Suprapubic skin (tissue), 4 donors: ENCODE measurements at regions not wholly inside any gene's neighbourhood (a gene's known extent, or its start where the extent isn't known, plus 50 kb on each side); places are given as distances from the start of the nearest gene placed in this dataset.

ENCODE experiments used
- DNase-seq, 2 donors: peaks; one replicate each; pipeline ENCODE4 v3.0.0-alpha.2; 2019; ENCODE audit warnings: low spot score in 2 of 2
- H3K27ac ChIP-seq: fragments of 200-600 bp; sonication (generic); one replicate; pipeline ENCODE4 v1.5.1; 2019
- H3K27me3 ChIP-seq: fragments of 200-600 bp; sonication (generic); one replicate; pipeline ENCODE4 v1.5.1; 2019
- H3K36me3 ChIP-seq: fragments of 200-600 bp; sonication (generic); one replicate; pipeline ENCODE4 v1.5.1; 2019
- H3K4me1 ChIP-seq: fragments of 200-600 bp; sonication (generic); one replicate; pipeline ENCODE4 v1.5.1; 2019
- H3K4me3 ChIP-seq: fragments of 200-600 bp; sonication (generic); one replicate; pipeline ENCODE4 v1.5.1; 2019; ENCODE audit warnings: mild to moderate bottlenecking
- H3K9me3 ChIP-seq: fragments of 200-600 bp; sonication (generic); one replicate; pipeline ENCODE4 v1.5.1; 2019
- CTCF ChIP-seq, 2 donors: fragments of 200-600 bp in 1 of 2; fragments of 450-650 bp in 1 of 2; sonication (generic) in 1 of 2; IDR thresholded peaks; one replicate each; pipeline ENCODE4 v1.5.1; 2016 to 2019; ENCODE audit warnings: antibody characterized with exemption in 2 of 2, mild to moderate bottlenecking in 1 of 2, moderate library complexity in 1 of 2
- EP300 ChIP-seq: sonication (generic); formaldehyde crosslinking; IDR thresholded peaks from one replicate; pipeline ENCODE4 v1.6.1; 2017; ENCODE audit warnings: antibody characterized with exemption
- POLR2A ChIP-seq, 2 donors: fragments of 450-650 bp; IDR thresholded peaks; one replicate each; pipeline ENCODE4 v1.6.1; 2017; ENCODE audit warnings: antibody characterized with exemption in 2 of 2, mild to moderate bottlenecking in 2 of 2, moderate library complexity in 2 of 2
- POLR2AphosphoS5 ChIP-seq, 3 donors: sonication (generic); formaldehyde crosslinking; IDR thresholded peaks; one replicate each; pipeline ENCODE4 v1.6.1; 2017; ENCODE audit warnings: antibody characterized with exemption in 3 of 3
- WGBS: methylation state at CpG from one replicate; pipeline ENCODE4 v1.1.5; 2018; 5-methylcytosine and 5-hydroxymethylcytosine counted together

- no peak overlapping the region for H3K4me3 ChIP-seq
- H3K27me3 ChIP-seq = no peaks in the 10 kb centered on the region
- H3K4me1 ChIP-seq = no peaks in the 10 kb centered on the region
- H3K36me3 ChIP-seq = no peaks in the 10 kb centered on the region
- H3K27ac ChIP-seq = no peak overlapping the region
- DNase-seq = no peak
- TF ChIP-seq POLR2AphosphoS5 (IDR thresholded peaks at IDR 0.05) (no peak), POLR2A (IDR thresholded peaks at IDR 0.05) (no peak), CTCF (IDR thresholded peaks at IDR 0.05) (no peak), EP300 (no peak)
- H3K9me3 ChIP-seq = no peaks in the 10 kb centered on the region
Measured at GRCh38 chr12:105874121-105874520, 264.6 kb downstream of the NUAK1 start.

GRCh38 chr12:105876396-105876927, 262.3 kb downstream of the NUAK1 start:
- Histone ChIP-seq H3K9me3 (no peaks in the 10 kb centered on the region), H3K4me1 (no peaks in the 10 kb centered on the region), H3K36me3 (no peaks in the 10 kb centered on the region), H3K4me3 (no peak overlapping the region), H3K27me3 (no peaks in the 10 kb centered on the region), H3K27ac (no peak overlapping the region)
- WGBS = 22% methylated on average over 2 of the region's 2 CpGs
- TF ChIP-seq CTCF (IDR thresholded peaks at IDR 0.05) = no peak
- TF ChIP-seq EP300 = no peak
- no peak for TF ChIP-seq POLR2AphosphoS5 (IDR thresholded peaks at IDR 0.05)
- no peak for TF ChIP-seq POLR2A (IDR thresholded peaks at IDR 0.05)
- no peak for DNase-seq

GRCh38 chr12:105878964-105879363, 259.8 kb downstream of the NUAK1 start:
- TF ChIP-seq CTCF (IDR thresholded peaks at IDR 0.05) (no peak), POLR2AphosphoS5 (IDR thresholded peaks at IDR 0.05) (no peak), POLR2A (IDR thresholded peaks at IDR 0.05) (no peak), EP300 (no peak)
- Histone ChIP-seq H3K27ac (no peak overlapping the region), H3K4me3 (no peak overlapping the region), H3K9me3 (no peaks in the 10 kb centered on the region), H3K27me3 (no peaks in the 10 kb centered on the region), H3K4me1 (no peaks in the 10 kb centered on the region), H3K36me3 (no peaks in the 10 kb centered on the region)
- DNase-seq = no peak
- 99% methylated on average over 3 of the region's 3 CpGs for WGBS

- Histone ChIP-seq H3K27me3 (no peaks in the 10 kb centered on the region), H3K27ac (no peak overlapping the region), H3K4me3 (no peak overlapping the region), H3K4me1 (no peaks in the 10 kb centered on the region), H3K36me3 (no peaks in the 10 kb centered on the region), H3K9me3 (no peaks in the 10 kb centered on the region)
- WGBS = 50% methylated on average over 2 of the region's 2 CpGs
- no peak for DNase-seq
- TF ChIP-seq EP300 (no peak), POLR2AphosphoS5 (IDR thresholded peaks at IDR 0.05) (no peak), POLR2A (IDR thresholded peaks at IDR 0.05) (no peak), CTCF (IDR thresholded peaks at IDR 0.05) (no peak)
Measured at GRCh38 chr12:105880824-105881388, 257.8 kb downstream of the NUAK1 start.

- H3K27ac ChIP-seq = no peak overlapping the region
- TF ChIP-seq POLR2A (IDR thresholded peaks at IDR 0.05) = no peak
- TF ChIP-seq POLR2AphosphoS5 (IDR thresholded peaks at IDR 0.05) = peak in 1 of 3 donors; percentile 20
- H3K36me3 ChIP-seq = no peaks in the 10 kb centered on the region
- no peaks in the 10 kb centered on the region for H3K27me3 ChIP-seq
- no peak overlapping the region for H3K4me3 ChIP-seq
- WGBS = 24% methylated on average over 1 of the region's 1 CpG
- H3K4me1 ChIP-seq = no peaks in the 10 kb centered on the region
- peak in 1 of 2 donors; percentile 67 for DNase-seq
- H3K9me3 ChIP-seq = no peaks in the 10 kb centered on the region
Measured at GRCh38 chr12:105882404-105882803, 256.4 kb downstream of the NUAK1 start.

- Histone ChIP-seq H3K4me1 (no peaks in the 10 kb centered on the region), H3K27ac (no peak overlapping the region), H3K4me3 (no peak overlapping the region), H3K27me3 (no peaks in the 10 kb centered on the region), H3K36me3 (no peaks in the 10 kb centered on the region), H3K9me3 (no peaks in the 10 kb centered on the region)
- no peak for TF ChIP-seq EP300
- no peak for TF ChIP-seq CTCF (IDR thresholded peaks at IDR 0.05)
- 95% methylated on average over 3 of the region's 3 CpGs for WGBS
- no peak for DNase-seq
Measured at GRCh38 chr12:105887131-105887530, 251.6 kb downstream of the NUAK1 start.
